Keratinocyte (primary cell): ENCODE measurements at regions not wholly inside any gene's neighbourhood (a gene's known extent, or its start where the extent isn't known, plus 50 kb on each side); places are given as distances from the start of the nearest gene placed in this dataset.

Source experiments
- EZH2 ChIP-seq: IDR thresholded peaks from one replicate; pipeline ENCODE4 v1.6.1; 2012; ENCODE audit warnings: inconsistent platforms, mild to moderate bottlenecking, low read length, moderate library complexity
- TF ChIP-seq, protein P1 (sequence below), 3 experiments: IDR thresholded peaks in 1 of 3; conservative IDR thresholded peaks in 1 of 3; optimal IDR thresholded peaks in 1 of 3; 2 replicates in 2 of 3; 3 replicates in 1 of 3; pipeline versions ENCODE3 to v1.5.1; 2011; ENCODE audit warnings: low read length in 3 of 3, mild to moderate bottlenecking in 3 of 3, moderate library complexity in 2 of 3, control low read depth in 1 of 3, inconsistent platforms in 1 of 3; ENCODE audit not compliant: insufficient read depth in 2 of 3; ENCODE audit errors: extremely low read depth in 1 of 3

DNA sequence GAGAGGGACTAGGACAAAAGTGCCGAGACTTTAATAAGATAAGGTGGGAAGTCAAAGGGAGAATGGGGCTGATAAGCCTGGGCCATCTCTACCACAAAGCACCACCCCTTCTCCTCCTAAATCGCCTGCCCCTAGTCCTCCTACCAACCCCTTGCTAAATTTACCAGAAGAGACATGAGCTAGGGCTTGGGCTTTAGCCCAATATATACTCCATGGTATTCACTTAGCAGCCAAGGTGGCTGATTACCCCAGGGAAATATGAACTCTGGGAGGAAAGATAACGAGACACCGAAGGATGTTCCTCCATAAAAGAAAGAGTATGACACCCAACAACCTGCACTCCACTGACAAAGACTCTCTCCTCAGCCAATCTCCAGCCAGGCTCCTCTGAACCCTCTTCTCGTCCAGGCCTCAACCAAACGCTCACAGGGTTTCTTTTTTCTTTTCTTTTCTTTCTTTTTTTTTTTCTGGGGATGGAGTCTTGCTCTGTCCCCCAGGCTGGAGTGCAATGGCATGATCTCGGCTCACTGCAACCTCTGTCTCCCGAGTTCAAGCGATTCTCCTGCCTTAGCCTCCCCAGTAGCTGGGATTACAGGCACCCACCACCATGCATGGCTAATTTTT, 610.2 kb downstream of the UQCRFS1 start:
- TF ChIP-seq EZH2: no peak
- TF ChIP-seq, protein P1, sequence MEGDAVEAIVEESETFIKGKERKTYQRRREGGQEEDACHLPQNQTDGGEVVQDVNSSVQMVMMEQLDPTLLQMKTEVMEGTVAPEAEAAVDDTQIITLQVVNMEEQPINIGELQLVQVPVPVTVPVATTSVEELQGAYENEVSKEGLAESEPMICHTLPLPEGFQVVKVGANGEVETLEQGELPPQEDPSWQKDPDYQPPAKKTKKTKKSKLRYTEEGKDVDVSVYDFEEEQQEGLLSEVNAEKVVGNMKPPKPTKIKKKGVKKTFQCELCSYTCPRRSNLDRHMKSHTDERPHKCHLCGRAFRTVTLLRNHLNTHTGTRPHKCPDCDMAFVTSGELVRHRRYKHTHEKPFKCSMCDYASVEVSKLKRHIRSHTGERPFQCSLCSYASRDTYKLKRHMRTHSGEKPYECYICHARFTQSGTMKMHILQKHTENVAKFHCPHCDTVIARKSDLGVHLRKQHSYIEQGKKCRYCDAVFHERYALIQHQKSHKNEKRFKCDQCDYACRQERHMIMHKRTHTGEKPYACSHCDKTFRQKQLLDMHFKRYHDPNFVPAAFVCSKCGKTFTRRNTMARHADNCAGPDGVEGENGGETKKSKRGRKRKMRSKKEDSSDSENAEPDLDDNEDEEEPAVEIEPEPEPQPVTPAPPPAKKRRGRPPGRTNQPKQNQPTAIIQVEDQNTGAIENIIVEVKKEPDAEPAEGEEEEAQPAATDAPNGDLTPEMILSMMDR (optimal IDR thresholded peaks at IDR 0.05 in 1 of 3, IDR thresholded peaks at IDR 0.05 in 1 of 3, conservative IDR thresholded peaks at IDR 0.05 in 1 of 3; ENCODE audit: extremely low read depth in 1 of 3, insufficient read depth in 2 of 3, low read length in 3 of 3): no peak
